ENCODE measurements at regions not wholly inside any gene's neighbourhood (a gene's known extent, or its start where the extent isn't known, plus 50 kb on each side); places are given as distances from the start of the nearest gene placed in this dataset.

DNA sequence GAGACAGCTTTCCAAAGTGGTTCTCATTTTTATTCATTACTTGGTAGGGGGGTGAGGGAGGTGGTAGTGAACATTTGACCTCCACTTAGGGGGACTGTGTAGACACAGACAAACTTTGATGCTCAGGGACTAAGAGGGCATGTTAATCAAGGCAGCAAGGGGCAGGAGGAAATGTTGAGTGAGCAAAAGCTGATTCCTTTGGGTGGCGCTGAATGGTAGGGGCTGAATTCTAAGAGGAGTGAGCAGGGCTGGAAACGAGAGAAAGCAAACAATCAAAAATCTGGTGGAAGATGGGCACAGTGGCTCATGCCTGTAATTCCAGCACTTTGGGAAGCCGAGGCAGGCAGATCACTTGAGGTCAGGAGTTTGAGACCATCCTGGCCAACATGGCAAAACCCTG, 164.8 kb upstream of the BDNF start:
- TF ChIP-seq EP300 (IDR thresholded peaks at IDR 0.05; ENCODE audit: borderline replicate concordance in 1 of 2, control insufficient read depth in 1 of 2, low read depth in 2 of 2, low read length in 2 of 2) (no peak), USF2 (IDR thresholded peaks at IDR 0.05; ENCODE audit: borderline replicate concordance, low read depth, low read length) (no peak), NRF1 (conservative IDR thresholded peaks at IDR 0.05; ENCODE audit: low read depth, low read length) (no peak), NFYA (IDR thresholded peaks at IDR 0.05; ENCODE audit: borderline replicate concordance, low read depth, low read length) (no peak), MYC (IDR thresholded peaks at IDR 0.05; ENCODE audit: insufficient read depth, insufficient read length, insufficient replicate concordance, low read length, severe bottlenecking) (no peak)
- TF ChIP-seq, protein P1, sequence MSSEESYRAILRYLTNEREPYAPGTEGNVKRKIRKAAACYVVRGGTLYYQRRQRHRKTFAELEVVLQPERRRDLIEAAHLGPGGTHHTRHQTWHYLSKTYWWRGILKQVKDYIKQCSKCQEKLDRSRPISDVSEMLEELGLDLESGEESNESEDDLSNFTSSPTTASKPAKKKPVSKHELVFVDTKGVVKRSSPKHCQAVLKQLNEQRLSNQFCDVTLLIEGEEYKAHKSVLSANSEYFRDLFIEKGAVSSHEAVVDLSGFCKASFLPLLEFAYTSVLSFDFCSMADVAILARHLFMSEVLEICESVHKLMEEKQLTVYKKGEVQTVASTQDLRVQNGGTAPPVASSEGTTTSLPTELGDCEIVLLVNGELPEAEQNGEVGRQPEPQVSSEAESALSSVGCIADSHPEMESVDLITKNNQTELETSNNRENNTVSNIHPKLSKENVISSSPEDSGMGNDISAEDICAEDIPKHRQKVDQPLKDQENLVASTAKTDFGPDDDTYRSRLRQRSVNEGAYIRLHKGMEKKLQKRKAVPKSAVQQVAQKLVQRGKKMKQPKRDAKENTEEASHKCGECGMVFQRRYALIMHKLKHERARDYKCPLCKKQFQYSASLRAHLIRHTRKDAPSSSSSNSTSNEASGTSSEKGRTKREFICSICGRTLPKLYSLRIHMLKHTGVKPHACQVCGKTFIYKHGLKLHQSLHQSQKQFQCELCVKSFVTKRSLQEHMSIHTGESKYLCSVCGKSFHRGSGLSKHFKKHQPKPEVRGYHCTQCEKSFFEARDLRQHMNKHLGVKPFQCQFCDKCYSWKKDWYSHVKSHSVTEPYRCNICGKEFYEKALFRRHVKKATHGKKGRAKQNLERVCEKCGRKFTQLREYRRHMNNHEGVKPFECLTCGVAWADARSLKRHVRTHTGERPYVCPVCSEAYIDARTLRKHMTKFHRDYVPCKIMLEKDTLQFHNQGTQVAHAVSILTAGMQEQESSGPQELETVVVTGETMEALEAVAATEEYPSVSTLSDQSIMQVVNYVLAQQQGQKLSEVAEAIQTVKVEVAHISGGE (CRISPR knock-in tag; IDR thresholded peaks at IDR 0.05): no peak
- TF ChIP-seq, protein P2, sequence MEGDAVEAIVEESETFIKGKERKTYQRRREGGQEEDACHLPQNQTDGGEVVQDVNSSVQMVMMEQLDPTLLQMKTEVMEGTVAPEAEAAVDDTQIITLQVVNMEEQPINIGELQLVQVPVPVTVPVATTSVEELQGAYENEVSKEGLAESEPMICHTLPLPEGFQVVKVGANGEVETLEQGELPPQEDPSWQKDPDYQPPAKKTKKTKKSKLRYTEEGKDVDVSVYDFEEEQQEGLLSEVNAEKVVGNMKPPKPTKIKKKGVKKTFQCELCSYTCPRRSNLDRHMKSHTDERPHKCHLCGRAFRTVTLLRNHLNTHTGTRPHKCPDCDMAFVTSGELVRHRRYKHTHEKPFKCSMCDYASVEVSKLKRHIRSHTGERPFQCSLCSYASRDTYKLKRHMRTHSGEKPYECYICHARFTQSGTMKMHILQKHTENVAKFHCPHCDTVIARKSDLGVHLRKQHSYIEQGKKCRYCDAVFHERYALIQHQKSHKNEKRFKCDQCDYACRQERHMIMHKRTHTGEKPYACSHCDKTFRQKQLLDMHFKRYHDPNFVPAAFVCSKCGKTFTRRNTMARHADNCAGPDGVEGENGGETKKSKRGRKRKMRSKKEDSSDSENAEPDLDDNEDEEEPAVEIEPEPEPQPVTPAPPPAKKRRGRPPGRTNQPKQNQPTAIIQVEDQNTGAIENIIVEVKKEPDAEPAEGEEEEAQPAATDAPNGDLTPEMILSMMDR (IDR thresholded peaks at IDR 0.05 in 2 of 3, conservative IDR thresholded peaks at IDR 0.05 in 1 of 3; ENCODE audit: control insufficient read depth in 2 of 3, extremely low read depth in 1 of 3, insufficient read depth in 1 of 3, low read depth in 3 of 3, low read length in 3 of 3): no peak
- TF ChIP-seq, protein P3, sequence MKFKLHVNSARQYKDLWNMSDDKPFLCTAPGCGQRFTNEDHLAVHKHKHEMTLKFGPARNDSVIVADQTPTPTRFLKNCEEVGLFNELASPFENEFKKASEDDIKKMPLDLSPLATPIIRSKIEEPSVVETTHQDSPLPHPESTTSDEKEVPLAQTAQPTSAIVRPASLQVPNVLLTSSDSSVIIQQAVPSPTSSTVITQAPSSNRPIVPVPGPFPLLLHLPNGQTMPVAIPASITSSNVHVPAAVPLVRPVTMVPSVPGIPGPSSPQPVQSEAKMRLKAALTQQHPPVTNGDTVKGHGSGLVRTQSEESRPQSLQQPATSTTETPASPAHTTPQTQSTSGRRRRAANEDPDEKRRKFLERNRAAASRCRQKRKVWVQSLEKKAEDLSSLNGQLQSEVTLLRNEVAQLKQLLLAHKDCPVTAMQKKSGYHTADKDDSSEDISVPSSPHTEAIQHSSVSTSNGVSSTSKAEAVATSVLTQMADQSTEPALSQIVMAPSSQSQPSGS (IDR thresholded peaks at IDR 0.05; ENCODE audit: low read length): no peak
